GM21825 (cell line): ENCODE measurements at regions not wholly inside any gene's neighbourhood (a gene's known extent, or its start where the extent isn't known, plus 50 kb on each side); places are given as distances from the start of the nearest gene placed in this dataset.

Source experiments
- ATAC-seq: cut with Tn5 transposase; IDR thresholded peaks from one replicate; pipeline ENCODE4 v1.9.1; 2021; ENCODE audit warnings: mild to moderate bottlenecking, moderate library complexity; ENCODE audit not compliant: unreplicated experiment

- no peak for ATAC-seq
These were observed 172.5 kb downstream of the SMAD2 start for GRCh38 chr18:47758000-47758399.

GRCh38 chr18:47756364-47757016 lies 174.0 kb downstream of the SMAD2 start:
- ATAC-seq: no peak

- ATAC-seq: no peak
These were observed 175.4 kb downstream of the SMAD2 start for GRCh38 chr18:47755102-47755456.

GRCh38 chr18:47754311-47755101 lies 176.0 kb downstream of the SMAD2 start:
- ATAC-seq: no peak

GRCh38 chr18:47752796-47753645 lies 177.4 kb downstream of the SMAD2 start:
- ATAC-seq: no peak

- ATAC-seq: no peak
These were observed 179.5 kb downstream of the SMAD2 start for GRCh38 chr18:47750889-47751423.

- ATAC-seq: no peak
These were observed 180.9 kb downstream of the SMAD2 start for GRCh38 chr18:47749600-47749973.

- ATAC-seq: peak; percentile 77
These were observed 181.4 kb downstream of the SMAD2 start for GRCh38 chr18:47748847-47749599.

- ATAC-seq: no peak
These were observed 182.2 kb downstream of the SMAD2 start for GRCh38 chr18:47748093-47748796.

GRCh38 chr18:47747260-47747795 lies 183.1 kb downstream of the SMAD2 start:
- ATAC-seq: no peak

GRCh38 chr18:47746615-47747014 lies 183.8 kb downstream of the SMAD2 start:
- no peak for ATAC-seq

- ATAC-seq: no peak
These were observed 185.2 kb downstream of the SMAD2 start for GRCh38 chr18:47745227-47745626.

GRCh38 chr18:47737956-47738355 lies 192.5 kb downstream of the SMAD2 start:
- ATAC-seq: no peak

- no peak for ATAC-seq
These were observed 193.1 kb downstream of the SMAD2 start for GRCh38 chr18:47737198-47737830.

GRCh38 chr18:47736376-47737140 lies 193.9 kb downstream of the SMAD2 start:
- no peak for ATAC-seq

GRCh38 chr18:47735041-47735702 lies 195.3 kb downstream of the SMAD2 start:
- no peak for ATAC-seq

GRCh38 chr18:47731276-47731675 lies 199.2 kb downstream of the SMAD2 start:
- no peak for ATAC-seq

GRCh38 chr18:47730795-47731194 lies 199.7 kb downstream of the SMAD2 start:
- no peak for ATAC-seq
